Osteoblast (primary cell): ENCODE measurements at regions not wholly inside any gene's neighbourhood (a gene's known extent, or its start where the extent isn't known, plus 50 kb on each side); places are given as distances from the start of the nearest gene placed in this dataset.

ENCODE experiments used
- DNase-seq: peaks from one replicate; pipeline ENCODE4 v3.0.0; 2011; ENCODE audit warnings: low spot score, mixed read lengths; ENCODE audit not compliant: insufficient read length; ENCODE audit errors: missing footprints
- H2AFZ ChIP-seq: 2 replicates; pipeline ENCODE4 v1.6.0; 2011; ENCODE audit warnings: mild to moderate bottlenecking, low read length
- H3K27ac ChIP-seq: 2 replicates; pipeline ENCODE4 v1.5.1; 2011; ENCODE audit warnings: mild to moderate bottlenecking, low read depth, low read length, moderate library complexity
- H3K27me3 ChIP-seq: 2 replicates; pipeline ENCODE4 v1.6.0; 2012; ENCODE audit warnings: mild to moderate bottlenecking, control low read depth, inconsistent platforms, low read length, moderate library complexity; ENCODE audit not compliant: insufficient read depth
- H3K36me3 ChIP-seq: 2 replicates; pipeline ENCODE4 v1.5.1; 2011; ENCODE audit warnings: mild to moderate bottlenecking, low read length, control low read depth, moderate library complexity; ENCODE audit not compliant: insufficient read depth
- H3K4me1 ChIP-seq: 2 replicates; pipeline ENCODE4 v1.5.1; 2011; ENCODE audit warnings: mild to moderate bottlenecking, low read length, control low read depth, moderate library complexity; ENCODE audit not compliant: insufficient read depth
- H3K4me2 ChIP-seq: 2 replicates; pipeline ENCODE4 v1.6.0; 2011; ENCODE audit warnings: mild to moderate bottlenecking, low read length; ENCODE audit not compliant: insufficient read depth
- H3K4me3 ChIP-seq: fragments of 200-600 bp; sonication (generic); 3 replicates; pipeline ENCODE4 v1.5.1; 2012; ENCODE audit warnings: mild to moderate bottlenecking, low read length, inconsistent platforms; ENCODE audit not compliant: insufficient read depth
- H3K79me2 ChIP-seq: 2 replicates; pipeline ENCODE4 v1.6.0; 2012; ENCODE audit warnings: mild to moderate bottlenecking, low read length, control low read depth, inconsistent platforms; ENCODE audit not compliant: insufficient read depth
- H3K9me3 ChIP-seq: 2 replicates; pipeline ENCODE4 v1.5.1; 2011; ENCODE audit warnings: low read depth, low read length, control low read depth
- H4K20me1 ChIP-seq: 2 replicates; pipeline ENCODE4 v1.6.0; 2012; ENCODE audit warnings: mild to moderate bottlenecking, low read length, control low read depth; ENCODE audit not compliant: insufficient read depth
- CTCF ChIP-seq: IDR thresholded peaks from 2 replicates; pipeline ENCODE4 v1.5.1; 2011; ENCODE audit warnings: mild to moderate bottlenecking, low read depth, low read length, moderate library complexity; ENCODE audit errors: extremely low read depth

- H3K27me3 ChIP-seq, result no peaks in the 10 kb centered on the region
- H3K27ac ChIP-seq, result no peak overlapping the region
- no peak overlapping the region for H2AFZ ChIP-seq
- H3K9me3 ChIP-seq, result no peaks in the 10 kb centered on the region
- H3K79me2 ChIP-seq, result no peaks in the 10 kb centered on the region
- no peak overlapping the region for H3K4me3 ChIP-seq
- TF ChIP-seq CTCF, result no peak
- no peak overlapping the region for H3K4me2 ChIP-seq
- no peaks in the 10 kb centered on the region for H4K20me1 ChIP-seq
- H3K36me3 ChIP-seq, result no peaks in the 10 kb centered on the region
- no peaks in the 10 kb centered on the region for H3K4me1 ChIP-seq
- DNase-seq, result no peak
These were observed 203.1 kb upstream of the NDN start for GRCh38 chr15:23890218-23890617.

- no peak overlapping the region for H3K4me2 ChIP-seq
- TF ChIP-seq CTCF, result no peak
These were observed 210.0 kb upstream of the NDN start for GRCh38 chr15:23897091-23897490.

GRCh38 chr15:23897531-23897930, 210.4 kb upstream of the NDN start:
- no peaks in the 10 kb centered on the region for H4K20me1 ChIP-seq
- H3K79me2 ChIP-seq, result no peaks in the 10 kb centered on the region
- no peak overlapping the region for H3K4me2 ChIP-seq
- no peak overlapping the region for H3K4me3 ChIP-seq
- H2AFZ ChIP-seq, result no peak overlapping the region
- H3K36me3 ChIP-seq, result no peaks in the 10 kb centered on the region
- no peaks in the 10 kb centered on the region for H3K9me3 ChIP-seq
- DNase-seq, result no peak
- TF ChIP-seq CTCF, result no peak
- no peaks in the 10 kb centered on the region for H3K4me1 ChIP-seq
- H3K27me3 ChIP-seq, result no peaks in the 10 kb centered on the region
- H3K27ac ChIP-seq, result no peak overlapping the region

More at GRCh38 chr15:23897091-23897490, 210.0 kb upstream of the NDN start:
- no peak overlapping the region for H3K4me3 ChIP-seq
- no peaks in the 10 kb centered on the region for H4K20me1 ChIP-seq
- no peaks in the 10 kb centered on the region for H3K79me2 ChIP-seq
- H3K27me3 ChIP-seq, result no peaks in the 10 kb centered on the region
- H3K27ac ChIP-seq, result no peak overlapping the region
- no peak overlapping the region for H2AFZ ChIP-seq
- DNase-seq, result no peak
- H3K36me3 ChIP-seq, result no peaks in the 10 kb centered on the region
- H3K4me1 ChIP-seq, result no peaks in the 10 kb centered on the region
- no peaks in the 10 kb centered on the region for H3K9me3 ChIP-seq

GRCh38 chr15:23910030-23910429, 222.9 kb upstream of the NDN start:
- Histone ChIP-seq H3K36me3 (no peaks in the 10 kb centered on the region), H3K27me3 (no peaks in the 10 kb centered on the region), H3K4me3 (no peak overlapping the region), H2AFZ (no peak overlapping the region), H3K9me3 (peaks cover 4% of the 10 kb centered on the region), H3K4me1 (no peaks in the 10 kb centered on the region), H3K4me2 (no peak overlapping the region), H4K20me1 (no peaks in the 10 kb centered on the region), H3K27ac (no peak overlapping the region), H3K79me2 (no peaks in the 10 kb centered on the region)
- no peak for DNase-seq
- no peak for TF ChIP-seq CTCF
